Left ventricle myocardium superior (tissue), 1 donor: ENCODE measurements at regions not wholly inside any gene's neighbourhood (a gene's known extent, or its start where the extent isn't known, plus 50 kb on each side); places are given as distances from the start of the nearest gene placed in this dataset.

ENCODE experiments used
- ATAC-seq: fragments of 200-7000 bp; cut with Tn5 transposase; one replicate; pipeline ENCODE4 v1.9.1; 2020; ENCODE audit warnings: mild to moderate bottlenecking, moderate library complexity
- DNase-seq: peaks from one replicate; pipeline ENCODE4 v3.0.0-alpha.2; 2020
- intact Hi-C: fragments of 100-400 bp; cut with micrococcal nuclease; formaldehyde crosslinking; loops from one replicate; pipeline ENCODE4 v1.11.0; 2022
- donor health status: DM: no; HTN: yes; CAD: no; lungs with severe emphysema.

DNA sequence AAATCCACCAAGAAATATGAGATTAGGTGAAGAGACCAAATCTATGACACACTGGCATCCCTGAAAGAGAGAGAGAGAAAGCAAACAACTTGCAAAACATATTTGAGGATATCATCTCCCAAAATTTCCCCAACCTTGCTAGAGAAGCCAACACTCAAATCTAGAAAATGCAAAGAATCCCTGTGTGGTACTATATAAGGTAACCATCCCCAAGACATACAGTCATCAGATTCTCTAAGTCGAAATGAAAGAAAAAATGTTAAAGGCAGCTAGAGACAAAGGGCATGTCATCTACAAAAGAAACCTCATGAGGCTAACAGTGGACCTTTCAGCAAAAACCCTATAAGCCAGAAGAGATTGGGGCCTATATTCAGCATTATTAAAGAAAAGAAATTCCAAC, 622.1 kb upstream of the LMCD1 start:
- no peak for ATAC-seq
- no peak for DNase-seq
- intact Hi-C loops, result no loop called here

DNA sequence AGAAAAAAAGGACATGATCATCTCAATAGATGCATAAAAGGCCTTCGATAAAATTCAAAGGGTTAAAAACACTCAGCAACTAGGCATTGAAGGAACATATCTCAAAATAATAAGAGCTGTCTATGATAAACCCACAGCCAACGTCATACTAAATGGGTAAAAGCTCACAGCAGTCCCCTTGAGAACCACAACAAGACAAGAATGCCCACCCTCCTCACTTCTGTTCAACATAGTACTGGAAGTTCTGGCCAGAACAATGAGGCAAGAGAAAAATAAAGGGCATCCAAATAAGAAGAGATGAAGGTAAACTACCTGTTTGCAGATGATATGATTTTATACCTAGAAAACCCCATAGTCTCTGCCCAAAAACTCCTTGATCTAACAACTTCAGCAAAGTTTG, 619.7 kb upstream of the LMCD1 start:
- ATAC-seq, result no peak

DNA sequence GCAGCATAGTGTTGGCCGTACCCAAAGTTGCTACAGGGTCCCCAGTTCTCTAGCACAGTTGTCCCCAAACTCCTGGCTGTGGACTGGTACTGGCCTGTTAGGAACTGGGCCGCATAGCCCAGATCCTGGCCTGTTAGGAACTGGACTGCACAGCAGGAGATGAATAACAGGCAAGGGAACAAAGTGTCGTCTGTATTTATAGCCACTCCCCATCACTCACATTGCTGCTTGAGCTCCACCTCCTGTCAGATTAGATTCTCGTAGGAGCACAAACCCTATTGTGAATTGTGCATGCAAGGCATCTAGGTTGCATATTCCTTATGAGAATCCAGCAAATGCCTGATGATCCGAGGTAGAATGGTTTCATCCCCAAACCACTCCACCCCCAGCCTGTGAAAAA, 604.0 kb upstream of the LMCD1 start:
- intact Hi-C loops, result no loop called here
- DNase-seq, result no peak
- no peak for ATAC-seq

More for the DNA sequence above, 619.7 kb upstream of the LMCD1 start:
- DNase-seq, result no peak
- intact Hi-C loops, result no loop called here

DNA sequence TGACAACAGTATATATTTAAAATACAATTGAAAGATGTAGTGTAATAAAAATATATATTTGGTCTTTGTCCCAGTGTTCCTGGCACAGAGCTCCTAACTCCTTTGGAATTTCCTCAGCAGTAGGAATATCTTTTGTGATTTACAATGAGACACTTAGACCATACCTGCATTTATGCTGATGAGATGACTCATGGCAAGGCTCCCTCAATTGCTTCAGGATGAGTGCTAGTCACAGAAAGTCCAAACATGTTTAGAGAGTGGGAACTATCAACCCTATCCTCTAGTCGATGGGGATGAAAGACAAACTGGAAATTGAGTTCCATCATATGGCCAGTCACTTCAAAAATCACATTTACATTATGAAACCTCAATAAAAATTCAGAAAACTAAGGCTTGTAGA, 588.3 kb upstream of the LMCD1 start:
- ATAC-seq (no peak), DNase-seq (no peak)
- intact Hi-C loops, result no loop called here

DNA sequence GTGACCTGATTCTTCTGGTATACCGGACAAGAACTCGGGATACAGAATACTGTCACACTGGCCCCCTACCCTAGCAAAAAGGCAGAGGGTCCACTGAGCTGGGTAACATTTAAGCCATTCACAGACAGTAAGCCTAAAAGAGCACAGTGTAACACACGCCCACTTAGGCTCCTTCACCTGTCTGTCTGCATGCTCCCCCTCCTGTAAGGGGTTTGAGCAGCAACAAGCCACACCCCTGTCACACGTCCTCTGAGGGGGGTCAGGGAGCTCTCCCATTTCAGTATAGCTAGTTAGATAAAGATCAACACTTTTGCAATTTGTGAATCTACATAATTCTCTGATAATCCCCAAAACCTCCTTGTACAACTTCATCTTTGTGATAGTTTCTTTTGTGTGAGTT, 586.3 kb upstream of the LMCD1 start:
- ATAC-seq (no peak), DNase-seq (no peak)
- intact Hi-C loops, result no loop called here

DNA sequence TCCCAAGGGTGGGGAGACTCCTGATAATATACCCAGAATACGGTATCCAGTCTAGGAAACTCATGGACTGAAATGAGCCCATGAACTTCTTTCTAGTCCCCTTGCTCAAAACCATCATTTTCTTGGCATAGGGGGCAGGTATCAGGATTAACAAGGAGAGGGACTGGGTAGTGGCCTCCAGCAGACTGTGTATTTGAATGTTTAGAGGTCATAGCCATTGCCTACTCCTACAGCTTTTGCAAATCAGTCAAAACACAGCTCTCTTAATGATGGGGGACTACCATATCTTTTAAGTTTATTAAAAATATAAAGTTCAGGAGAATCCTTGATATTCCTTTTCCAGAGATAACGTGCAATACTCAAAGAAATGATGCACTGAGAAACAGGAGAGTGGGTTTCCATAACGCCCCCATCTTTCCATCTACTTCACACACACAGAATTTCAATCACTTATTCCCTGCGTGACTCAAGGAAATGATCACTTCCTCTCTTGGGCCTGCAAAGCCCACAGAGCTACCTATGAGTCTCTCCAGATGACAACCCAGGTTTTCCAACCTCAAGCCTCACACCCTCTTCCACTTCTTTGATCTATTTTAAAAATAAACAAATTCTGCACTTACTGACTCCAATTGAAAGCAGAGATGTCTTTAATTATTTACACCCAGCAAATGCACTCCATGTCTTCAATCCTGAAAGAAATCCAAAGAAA, 584.0 kb upstream of the LMCD1 start:
- ATAC-seq, result no peak
- intact Hi-C loops, result no loop called here
- DNase-seq, result no peak

DNA sequence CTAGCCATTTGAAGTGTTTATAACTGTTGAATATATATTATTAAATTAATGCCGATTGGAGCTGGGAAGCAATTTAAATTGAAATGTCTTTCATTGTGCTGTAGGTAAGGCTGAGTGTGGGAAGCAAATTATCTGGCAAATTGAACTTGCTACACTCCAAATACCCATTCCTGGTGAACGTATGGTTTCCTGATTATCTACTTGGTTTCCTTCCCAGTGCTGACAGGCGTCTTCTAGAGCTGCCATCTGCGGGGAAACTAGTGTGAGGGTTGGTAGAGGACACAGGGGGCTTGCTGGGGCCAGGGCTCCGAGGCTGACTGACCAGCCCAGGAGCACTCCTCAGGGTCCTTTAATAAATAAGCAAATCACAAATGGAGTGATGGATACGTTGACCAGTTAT, 581.4 kb upstream of the LMCD1 start:
- no peak for ATAC-seq
- intact Hi-C loops, result no loop called here
- no peak for DNase-seq

DNA sequence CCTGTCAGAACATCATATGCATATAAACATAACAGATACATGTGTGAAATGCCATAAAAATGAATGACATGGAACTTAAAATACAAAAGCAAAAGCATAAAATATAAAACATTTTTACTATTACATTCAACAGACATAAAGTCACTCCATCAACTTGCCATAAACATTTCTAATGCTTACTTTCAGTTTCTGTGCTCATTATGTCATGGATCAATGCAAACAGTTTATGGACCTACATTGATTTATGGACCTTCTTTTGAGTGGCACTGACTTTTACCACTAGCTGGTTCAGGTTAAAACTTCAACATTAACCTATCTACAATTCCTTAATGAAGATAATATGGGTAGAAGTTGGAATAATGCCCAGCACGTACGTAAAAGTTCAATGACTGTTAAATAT, 577.4 kb upstream of the LMCD1 start:
- ATAC-seq, result no peak

DNA sequence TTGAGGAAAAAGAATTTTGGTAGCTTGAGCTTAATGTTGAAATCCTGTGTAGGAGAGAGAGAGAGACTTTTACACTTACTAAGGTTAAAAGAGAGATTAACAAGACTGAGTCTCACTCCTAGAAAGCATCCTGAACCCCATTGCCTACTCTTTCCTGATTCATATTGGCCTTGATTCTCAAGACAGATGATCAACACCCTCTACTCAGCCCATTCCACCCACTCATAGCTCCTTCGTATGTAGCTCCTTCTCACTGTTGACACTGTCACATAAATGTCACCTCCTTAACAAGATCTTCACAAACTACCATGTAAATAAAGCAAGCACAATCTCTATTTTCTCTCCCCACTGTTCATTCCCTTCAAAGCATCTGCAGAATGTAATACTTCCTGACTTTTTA, 574.6 kb upstream of the LMCD1 start:
- no peak for ATAC-seq
- no peak for DNase-seq
- intact Hi-C loops, result no loop called here

More for the DNA sequence above, 577.4 kb upstream of the LMCD1 start:
- intact Hi-C loops, result no loop called here
- DNase-seq, result no peak

DNA sequence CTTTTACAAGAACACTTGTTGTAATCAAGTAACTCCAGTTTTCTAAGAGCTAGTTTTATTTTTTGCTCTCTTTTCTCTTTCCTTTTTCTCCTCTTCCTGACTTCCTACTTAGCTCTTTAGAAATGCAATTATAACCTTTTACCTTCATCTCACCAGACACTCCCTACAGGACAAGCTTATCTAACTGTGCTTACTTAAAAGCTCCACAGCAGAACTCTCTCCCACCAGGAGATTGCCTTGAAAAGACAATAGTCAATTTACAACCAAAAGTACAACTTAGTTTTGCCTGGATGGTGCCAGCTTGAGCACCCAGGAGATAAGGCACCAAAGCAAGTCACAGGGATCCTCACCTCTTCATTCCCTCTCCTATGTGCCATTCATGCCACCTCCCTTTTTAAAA, 573.8 kb upstream of the LMCD1 start:
- intact Hi-C loops, result no loop called here
- ATAC-seq (no peak), DNase-seq (no peak)

DNA sequence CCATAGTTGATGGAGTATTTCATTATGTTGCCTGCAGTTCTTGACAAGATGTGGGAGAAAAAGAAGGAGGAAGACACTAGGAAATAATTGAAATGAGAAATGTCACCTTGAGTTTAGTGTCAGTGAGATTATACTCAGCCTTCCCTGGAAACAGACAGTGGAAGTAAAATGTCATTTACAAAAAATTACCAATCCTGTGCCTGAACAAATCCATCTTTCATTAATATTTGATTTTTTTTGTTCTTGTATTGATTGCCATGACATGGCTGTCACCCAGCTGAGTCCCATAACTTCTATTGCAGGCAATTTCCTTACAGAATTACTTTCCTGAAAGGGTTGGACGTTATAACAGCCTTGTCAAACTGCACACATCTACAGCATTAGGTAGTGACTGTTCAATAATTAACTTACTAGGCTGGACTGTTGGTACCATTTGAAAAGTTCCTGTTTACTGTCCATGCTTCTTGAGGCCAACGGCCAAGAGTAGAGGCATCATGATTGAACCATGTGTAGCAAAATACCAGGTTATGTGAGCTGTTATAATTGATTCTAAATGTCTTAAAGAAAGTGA, 572.2 kb upstream of the LMCD1 start:
- DNase-seq (no peak), ATAC-seq (no peak)
- intact Hi-C loops, result no loop called here

DNA sequence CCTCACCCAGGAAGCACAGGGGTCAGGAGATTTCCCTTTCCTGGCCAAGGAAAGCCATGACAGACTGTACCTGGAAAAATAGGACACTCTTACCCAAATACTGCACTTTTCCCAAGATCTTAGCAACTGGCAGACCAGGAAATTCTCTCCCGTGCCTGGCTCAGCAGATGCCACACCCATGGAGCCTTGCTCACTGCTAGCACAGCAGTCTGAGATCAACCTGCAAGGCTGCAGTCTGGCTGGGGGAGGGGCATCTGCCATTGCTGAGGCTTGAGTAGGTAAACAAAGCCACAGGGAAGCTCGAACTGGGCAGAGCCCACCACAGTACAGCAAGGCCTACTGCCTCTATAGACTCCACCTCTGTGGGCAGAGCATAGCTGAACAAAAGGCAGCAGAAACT, 567.3 kb upstream of the LMCD1 start:
- intact Hi-C loops, result no loop called here
- ATAC-seq (no peak), DNase-seq (no peak)

DNA sequence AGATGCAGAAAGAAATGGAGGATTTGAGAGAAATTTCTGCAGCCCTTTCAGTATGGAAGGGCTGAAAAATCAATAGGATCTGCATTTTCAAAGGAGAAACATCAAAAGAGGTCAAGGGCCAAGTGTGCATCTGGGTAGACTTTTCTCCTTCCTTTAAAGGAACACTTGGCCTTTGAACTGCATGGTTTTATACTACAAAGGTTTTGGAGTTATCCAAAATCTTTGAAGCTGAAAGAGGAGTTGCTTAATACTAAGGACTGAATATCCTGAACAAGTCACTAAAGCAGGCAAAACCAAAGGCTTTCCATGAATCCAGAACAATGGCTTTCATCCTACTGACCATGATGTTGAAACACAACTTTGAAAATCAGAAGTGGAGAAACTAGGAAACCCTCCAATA, 553.7 kb upstream of the LMCD1 start:
- DNase-seq (no peak), ATAC-seq (no peak)
- intact Hi-C loops, result no loop called here

DNA sequence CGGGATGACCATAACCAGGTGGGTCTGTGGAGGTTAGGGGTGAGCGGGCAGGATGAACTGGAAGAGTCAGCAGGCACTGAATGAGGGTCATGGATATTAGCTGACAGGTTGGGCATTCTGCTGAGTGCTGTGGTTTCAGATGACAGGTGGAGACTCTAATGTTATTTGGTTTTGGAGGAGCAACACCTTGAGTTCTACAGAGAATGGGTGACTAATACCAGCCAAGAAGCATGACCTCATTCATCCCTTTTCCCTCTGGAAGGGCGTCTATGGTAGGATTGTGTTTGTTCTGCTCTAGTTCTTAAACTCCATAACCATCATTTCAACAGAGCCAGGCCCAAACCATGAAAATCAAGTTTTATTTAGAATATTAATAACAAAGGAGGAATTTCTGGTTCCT, 550.7 kb upstream of the LMCD1 start:
- intact Hi-C loops, result loop anchor here (10.0 kb wide), 1 partner anchor 84 kb away; no protein-coding TSS in a partner anchor
- ATAC-seq, result no peak
- no peak for DNase-seq

DNA sequence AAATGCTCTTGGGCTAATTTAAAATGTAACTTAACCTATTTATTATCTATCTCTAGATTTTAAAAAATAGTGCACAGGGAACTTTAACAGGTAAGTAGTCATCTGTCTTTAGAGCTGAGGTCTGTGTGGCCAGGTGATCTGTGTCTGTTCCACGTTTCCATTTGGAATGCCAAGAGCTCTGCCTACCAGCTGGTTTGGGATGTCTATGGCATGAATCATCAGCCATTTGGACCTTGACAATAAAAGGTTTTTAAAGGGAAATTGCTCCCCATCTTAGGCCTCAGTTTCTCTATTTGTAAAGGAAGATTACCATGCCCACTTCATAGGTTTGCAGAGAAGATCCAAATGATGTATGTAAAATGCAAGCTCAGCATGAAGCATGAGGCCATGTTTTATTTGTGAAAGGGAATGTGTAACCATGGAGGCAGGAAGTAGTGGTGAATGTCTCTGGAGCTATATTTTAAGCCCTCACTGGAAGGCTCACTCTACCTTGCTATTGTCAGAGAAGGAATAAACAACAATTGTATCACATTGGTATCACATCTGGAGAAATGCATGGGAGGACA, 548.1 kb upstream of the LMCD1 start:
- ATAC-seq, result no peak

DNA sequence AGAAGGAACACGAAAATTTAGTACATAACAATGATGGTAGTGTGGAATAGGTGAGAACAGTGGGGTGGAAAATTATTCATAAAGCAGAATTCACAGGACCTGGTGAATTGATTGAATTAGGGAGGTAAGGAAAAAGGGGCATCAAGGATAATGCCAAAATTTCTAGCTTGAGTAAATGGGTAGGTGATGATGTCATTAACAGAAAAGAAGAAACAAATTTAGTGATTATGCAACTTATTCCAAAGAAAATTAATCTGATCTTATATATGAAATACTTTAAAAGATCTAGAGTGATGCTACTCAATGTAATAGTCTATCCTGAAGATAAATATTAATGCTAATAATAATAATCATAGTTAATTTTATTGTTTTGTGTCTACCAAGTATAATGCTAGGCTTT, 544.6 kb upstream of the LMCD1 start:
- intact Hi-C loops, result loop anchor here (10.0 kb wide), 1 partner anchor 78 kb away; no protein-coding TSS in a partner anchor
- no peak for ATAC-seq
- no peak for DNase-seq

More for the DNA sequence above, 548.1 kb upstream of the LMCD1 start:
- no peak for DNase-seq
- intact Hi-C loops, result loop anchor here (10.0 kb wide), 1 partner anchor 81 kb away; no protein-coding TSS in a partner anchor

DNA sequence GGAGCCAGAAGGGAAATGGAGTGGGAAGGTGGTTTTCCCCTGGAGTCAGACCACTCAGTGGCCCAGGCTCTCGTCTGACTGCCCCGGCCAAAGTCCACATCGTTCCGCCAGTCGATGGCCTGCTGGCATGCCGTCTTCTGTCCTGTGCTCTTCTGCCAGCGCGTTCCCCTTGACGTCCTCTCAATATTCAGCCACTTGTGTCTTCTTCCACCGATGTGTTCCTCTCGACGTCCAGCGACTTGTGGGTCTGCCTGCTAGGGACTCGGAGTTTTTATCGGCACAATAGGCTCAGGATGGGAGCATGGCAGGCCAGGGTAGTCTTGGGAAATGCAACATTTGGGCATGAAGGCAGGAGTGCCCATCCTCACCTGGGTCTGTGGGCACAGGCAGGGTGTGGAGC, 542.5 kb upstream of the LMCD1 start:
- DNase-seq (no peak), ATAC-seq (no peak)
- intact Hi-C loops, result loop anchor here (10.0 kb wide), 1 partner anchor 76 kb away; no protein-coding TSS in a partner anchor

DNA sequence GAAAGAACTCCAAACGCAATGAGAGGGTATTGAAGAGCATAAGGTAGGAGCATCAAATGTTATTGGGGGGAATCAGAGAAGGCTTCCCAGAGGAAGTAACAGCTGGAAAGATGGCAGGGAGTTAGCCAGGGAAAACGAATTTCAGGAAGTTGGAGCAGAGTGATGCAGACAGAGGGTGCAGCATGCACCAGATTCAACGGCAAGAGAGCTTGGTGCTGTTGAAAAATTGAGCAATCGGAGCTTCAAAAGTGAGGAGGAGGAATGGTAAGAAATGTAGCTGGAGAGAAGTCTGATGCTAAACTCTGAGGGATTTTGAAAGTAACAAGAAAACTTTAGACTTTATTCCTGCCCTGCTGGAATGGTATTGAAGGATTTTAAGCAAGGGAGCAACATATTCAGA, 541.0 kb upstream of the LMCD1 start:
- ATAC-seq, result no peak
- DNase-seq, result no peak
- intact Hi-C loops, result no loop called here

DNA sequence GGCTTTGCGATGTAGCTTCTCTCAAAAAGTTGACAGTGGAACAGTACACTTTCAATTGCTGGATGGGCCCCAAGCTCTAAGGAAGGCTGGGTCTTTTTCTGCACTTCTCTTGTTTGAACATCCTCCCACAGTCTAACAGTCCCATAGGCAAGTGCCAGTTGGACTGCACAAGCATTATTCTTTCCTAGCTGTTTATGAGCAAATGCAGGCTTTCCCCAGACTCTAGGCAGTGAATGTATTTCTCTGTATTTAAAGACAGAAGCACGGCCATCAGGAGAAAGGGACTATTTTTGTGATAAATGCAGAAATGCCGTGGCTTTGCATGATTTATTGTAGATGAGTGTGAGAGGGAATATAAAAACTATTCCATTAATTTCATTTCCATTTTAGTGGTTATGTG, 539.3 kb upstream of the LMCD1 start:
- ATAC-seq (peak; percentile 37), DNase-seq (no peak)
- intact Hi-C loops, result no loop called here

DNA sequence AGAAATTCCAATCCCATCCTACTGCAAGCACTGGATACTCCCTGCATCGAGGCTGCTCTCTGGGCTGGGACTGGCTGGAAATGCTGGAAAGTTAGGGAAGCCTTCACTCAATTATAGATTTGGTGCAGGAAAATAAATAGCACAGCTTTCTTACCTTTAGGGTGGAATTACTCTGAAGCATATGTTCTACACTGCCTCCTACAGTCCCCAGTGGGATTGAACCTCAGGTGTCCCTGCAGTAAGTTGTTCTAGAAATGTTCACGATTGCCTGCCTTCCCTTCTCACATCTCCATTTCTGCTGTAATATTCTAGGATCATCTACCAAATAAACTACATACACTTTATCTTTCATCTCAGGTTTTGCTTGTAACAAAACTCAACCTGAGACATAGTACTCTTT, 536.7 kb upstream of the LMCD1 start:
- intact Hi-C loops, result no loop called here
- ATAC-seq (no peak), DNase-seq (no peak)

DNA sequence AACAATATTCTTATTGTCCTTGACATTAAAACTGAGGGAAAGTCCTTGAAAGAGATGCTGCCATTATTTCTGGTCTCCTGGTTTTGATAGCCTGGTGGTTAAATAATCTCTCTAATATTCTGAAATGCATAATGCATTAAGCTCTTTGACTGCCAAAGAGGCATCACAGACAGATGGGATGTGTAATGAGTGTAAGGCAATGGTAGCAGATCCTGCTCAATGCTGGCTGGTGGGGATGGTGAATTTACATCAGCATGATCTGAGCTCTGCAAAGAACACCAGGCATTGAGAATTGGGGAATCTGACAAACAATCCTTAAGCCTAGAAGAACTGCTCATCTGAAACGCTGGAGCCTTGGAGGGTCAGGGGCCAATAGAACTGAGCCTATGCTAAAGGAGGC, 528.6 kb upstream of the LMCD1 start:
- ATAC-seq (no peak), DNase-seq (no peak)
- intact Hi-C loops, result no loop called here
